WI38 (cell line): ENCODE measurements at regions not wholly inside any gene's neighbourhood (a gene's known extent, or its start where the extent isn't known, plus 50 kb on each side); places are given as distances from the start of the nearest gene placed in this dataset.
"Not testable (repeated sequence)": the region's sequence is repeated elsewhere in the genome, so short reads cannot be mapped to it uniquely, and the experiment has no call there.

Experiments used
- H3K4me3 ChIP-seq: 2 replicates; pipeline ENCODE4 v1.5.1; 2011; ENCODE audit warnings: low read depth, mild to moderate bottlenecking, control low read depth, low read length
- TF ChIP-seq, protein P1 (sequence below): IDR thresholded peaks from 2 replicates; pipeline ENCODE4 v1.5.1; 2012; ENCODE audit warnings: low read depth, mild to moderate bottlenecking, control low read depth, low read length

- TF ChIP-seq, protein P1, sequence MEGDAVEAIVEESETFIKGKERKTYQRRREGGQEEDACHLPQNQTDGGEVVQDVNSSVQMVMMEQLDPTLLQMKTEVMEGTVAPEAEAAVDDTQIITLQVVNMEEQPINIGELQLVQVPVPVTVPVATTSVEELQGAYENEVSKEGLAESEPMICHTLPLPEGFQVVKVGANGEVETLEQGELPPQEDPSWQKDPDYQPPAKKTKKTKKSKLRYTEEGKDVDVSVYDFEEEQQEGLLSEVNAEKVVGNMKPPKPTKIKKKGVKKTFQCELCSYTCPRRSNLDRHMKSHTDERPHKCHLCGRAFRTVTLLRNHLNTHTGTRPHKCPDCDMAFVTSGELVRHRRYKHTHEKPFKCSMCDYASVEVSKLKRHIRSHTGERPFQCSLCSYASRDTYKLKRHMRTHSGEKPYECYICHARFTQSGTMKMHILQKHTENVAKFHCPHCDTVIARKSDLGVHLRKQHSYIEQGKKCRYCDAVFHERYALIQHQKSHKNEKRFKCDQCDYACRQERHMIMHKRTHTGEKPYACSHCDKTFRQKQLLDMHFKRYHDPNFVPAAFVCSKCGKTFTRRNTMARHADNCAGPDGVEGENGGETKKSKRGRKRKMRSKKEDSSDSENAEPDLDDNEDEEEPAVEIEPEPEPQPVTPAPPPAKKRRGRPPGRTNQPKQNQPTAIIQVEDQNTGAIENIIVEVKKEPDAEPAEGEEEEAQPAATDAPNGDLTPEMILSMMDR = no peak
- no peak overlapping the region for H3K4me3 ChIP-seq
Observed at GRCh38 chr2:194380011-194380410, 1277.0 kb upstream of the SLC39A10 start.

- not testable (repeated sequence) for H3K4me3 ChIP-seq
Observed at GRCh38 chr2:194367390-194367789, 1289.6 kb upstream of the SLC39A10 start.

- TF ChIP-seq, protein P1 = no peak
- H3K4me3 ChIP-seq = no peak overlapping the region
Observed at GRCh38 chr2:194363878-194364277, 1293.1 kb upstream of the SLC39A10 start.

- TF ChIP-seq, protein P1 = no peak
- H3K4me3 ChIP-seq = no peak overlapping the region
Observed at GRCh38 chr2:194363295-194363694, 1293.7 kb upstream of the SLC39A10 start.

GRCh38 chr2:194352505-194352904 is 1304.5 kb upstream of the SLC39A10 start:
- H3K4me3 ChIP-seq = no peak overlapping the region
- TF ChIP-seq, protein P1 = no peak

DNA sequence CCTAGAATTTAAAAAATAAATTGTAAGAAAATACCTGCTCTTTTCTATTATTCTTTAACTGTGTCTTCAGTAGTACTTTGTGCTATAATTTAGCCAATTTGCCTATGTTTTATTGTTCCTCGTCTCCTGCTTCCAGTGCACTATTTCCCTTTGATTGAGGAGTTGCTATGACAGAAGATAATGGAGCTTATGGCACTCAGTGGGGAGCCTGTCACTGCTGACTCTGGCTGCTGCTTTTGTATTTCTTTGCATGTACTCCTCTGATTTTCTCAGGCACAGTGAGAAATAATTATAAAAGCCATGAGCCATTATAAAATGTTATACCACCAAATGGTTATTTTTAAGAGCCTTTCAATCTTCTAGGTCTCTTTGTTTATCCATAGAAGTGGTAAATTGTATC is 1310.8 kb upstream of the SLC39A10 start:
- TF ChIP-seq, protein P1 = no peak
- H3K4me3 ChIP-seq = no peak overlapping the region

DNA sequence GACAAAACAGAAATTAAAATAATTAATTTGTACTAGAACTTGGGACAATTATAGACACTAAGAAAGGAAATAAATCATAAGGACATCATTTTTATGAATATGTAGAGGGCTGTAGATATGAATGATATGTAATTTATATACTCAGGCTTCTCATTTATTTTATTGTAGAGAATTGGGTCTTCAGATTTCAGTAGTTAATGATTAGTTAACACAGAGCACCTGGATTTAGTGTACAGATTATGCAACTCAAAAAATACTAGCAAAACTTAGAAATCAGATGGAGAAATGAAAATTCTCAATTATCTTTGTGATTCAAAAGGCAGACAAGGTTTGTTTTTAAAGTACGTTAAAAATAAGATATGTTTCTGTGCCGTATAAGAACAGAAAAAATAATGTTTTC is 1311.7 kb upstream of the SLC39A10 start:
- no peak overlapping the region for H3K4me3 ChIP-seq
- TF ChIP-seq, protein P1 = no peak

DNA sequence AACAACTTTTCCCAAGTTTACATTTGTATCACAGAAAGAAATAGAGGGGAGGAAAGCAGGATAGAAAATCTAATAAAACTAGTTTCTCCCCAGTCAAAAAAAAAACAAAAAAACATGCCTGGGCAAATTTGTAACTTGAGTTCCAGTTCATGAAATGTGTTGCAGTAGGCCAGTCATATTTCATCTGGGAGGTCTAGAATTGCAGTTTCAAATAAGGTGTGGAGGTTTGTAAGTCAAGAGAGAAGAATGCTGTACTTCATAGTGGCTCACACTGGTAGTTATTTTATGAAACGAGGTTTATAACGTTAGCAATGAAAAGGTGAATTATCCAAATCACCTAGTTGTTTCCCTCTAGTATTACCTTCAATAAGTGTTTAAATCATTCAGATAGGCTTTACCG is 1313.9 kb upstream of the SLC39A10 start:
- TF ChIP-seq, protein P1 = no peak
- no peak overlapping the region for H3K4me3 ChIP-seq
